Psoas muscle (tissue), 7 donors: ENCODE measurements at regions not wholly inside any gene's neighbourhood (a gene's known extent, or its start where the extent isn't known, plus 50 kb on each side); places are given as distances from the start of the nearest gene placed in this dataset.
"Not testable (repeated sequence)": the region's sequence is repeated elsewhere in the genome, so short reads cannot be mapped to it uniquely, and the experiment has no call there.

ENCODE experiments used
- ATAC-seq, 4 donors: fragments of 200-7000 bp; cut with Tn5 transposase; one replicate each; pipeline ENCODE4 v1.9.1; 2020; ENCODE audit warnings: moderate library complexity in 3 of 4, mild to moderate bottlenecking in 2 of 4
- DNase-seq, 2 donors: peaks; one replicate each; pipeline ENCODE4 v3.0.0-alpha.2; 2020
- H3K27ac ChIP-seq: fragments of 200-600 bp; one replicate; pipeline ENCODE4 v1.8.0; 2022
- H3K27me3 ChIP-seq, 3 donors: fragments of 200-600 bp in 1 of 3; one replicate each; pipeline versions ENCODE4 v1.6.1 to v1.8.0; 2013 to 2022; ENCODE audit warnings: low read length in 2 of 3, mild to moderate bottlenecking in 2 of 3, moderate library complexity in 1 of 3; ENCODE audit not compliant: insufficient read depth in 3 of 3
- H3K36me3 ChIP-seq, 2 donors: fragments of 200-600 bp in 1 of 2; one replicate each; pipeline versions ENCODE4 v1.6.1 to v1.8.0; 2013 to 2022; ENCODE audit warnings: low read depth in 1 of 2, mild to moderate bottlenecking in 1 of 2, moderate library complexity in 1 of 2; ENCODE audit not compliant: insufficient read depth in 1 of 2
- H3K4me1 ChIP-seq: fragments of 200-600 bp; one replicate; pipeline ENCODE4 v1.8.0; 2022
- H3K4me3 ChIP-seq: fragments of 200-600 bp; one replicate; pipeline ENCODE4 v1.8.0; 2022; ENCODE audit warnings: mild to moderate bottlenecking
- H3K9me3 ChIP-seq: fragments of 200-600 bp; one replicate; pipeline ENCODE4 v1.8.0; 2022
- CTCF ChIP-seq: fragments of 200-600 bp; IDR thresholded peaks from one replicate; pipeline ENCODE4 v1.8.0; 2022; ENCODE audit warnings: antibody characterized with exemption
- WGBS, 3 donors: extraction: QIAGEN DNeasy Blood & Tissue Kit; methylation state at CpG; one replicate each; pipeline versions ENCODE4 v1.1.6 to v1.1.7; 2013; 5-methylcytosine and 5-hydroxymethylcytosine counted together
- intact Hi-C, 2 donors: fragments of 100-400 bp; cut with DNase I; formaldehyde crosslinking; loops; one replicate each; pipeline versions ENCODE4 v1.11.0 to v1.14.2; 2022
- donor health status: healthy with polysubstance abuse.
- donor health status: DM: no; HTN: no; CAD: no; lungs with moderate emphysema.
- donor health status: Bipolar disorder and iron deficiency.
- donor health status: healthy.
- donor health status: DM: yes; HTN: yes; CAD: no.
- donor health status: DM: no; HTN: no; CAD: no.
- donor health status: DM: yes; HTN: yes; CAD: no.

GRCh38 chr4:8976466-8977128 lies 105.0 kb upstream of the HMX1 start:
- ATAC-seq, H3K4me3 ChIP-seq, H3K4me1 ChIP-seq, H3K36me3 ChIP-seq, intact Hi-C loops, DNase-seq, H3K27ac ChIP-seq, H3K27me3 ChIP-seq, H3K9me3 ChIP-seq: not testable (repeated sequence)
- 80 to 82% (median 80%) methylated on average over 24 of the region's 24 CpGs for WGBS, 3 donors

- H3K27me3 ChIP-seq, DNase-seq, intact Hi-C loops, ATAC-seq, H3K36me3 ChIP-seq, H3K27ac ChIP-seq, H3K4me3 ChIP-seq, H3K9me3 ChIP-seq, H3K4me1 ChIP-seq: not testable (repeated sequence)
- 88 to 90% (median 90%) methylated on average over 7 of the region's 7 CpGs for WGBS, 3 donors
Observed at GRCh38 chr4:8972635-8973034, 101.0 kb upstream of the HMX1 start.

- peaks cover 0 to 14% (median 3%) of the 10 kb centered on the region in 3 donors for H3K27me3 ChIP-seq
- intact Hi-C loops, H3K36me3 ChIP-seq, H3K27ac ChIP-seq, DNase-seq, ATAC-seq, H3K4me1 ChIP-seq, H3K9me3 ChIP-seq, H3K4me3 ChIP-seq: not testable (repeated sequence)
- 85 to 88% (median 88%) methylated on average over 15 of the region's 15 CpGs for WGBS, 3 donors
Observed at GRCh38 chr4:8965896-8966295, 94.3 kb upstream of the HMX1 start.

- H3K27ac ChIP-seq, H3K36me3 ChIP-seq, DNase-seq, ATAC-seq, H3K4me1 ChIP-seq, H3K4me3 ChIP-seq, H3K9me3 ChIP-seq, intact Hi-C loops: not testable (repeated sequence)
- WGBS, 3 donors, result 3 to 6% (median 3%) methylated on average over 30 to 40 of the region's 40 CpGs
- peaks cover 0 to 14% (median 3%) of the 10 kb centered on the region in 3 donors for H3K27me3 ChIP-seq
Observed at GRCh38 chr4:8964201-8964788, 92.7 kb upstream of the HMX1 start.

- ATAC-seq, H3K9me3 ChIP-seq, H3K4me3 ChIP-seq, H3K36me3 ChIP-seq, H3K27ac ChIP-seq, DNase-seq, intact Hi-C loops, H3K4me1 ChIP-seq: not testable (repeated sequence)
- 1 to 3% (median 2%) methylated on average over 17 to 40 of the region's 41 CpGs for WGBS, 3 donors
- H3K27me3 ChIP-seq, result peaks cover 0 to 14% (median 3%) of the 10 kb centered on the region in 3 donors
Observed at GRCh38 chr4:8963533-8963932, 91.9 kb upstream of the HMX1 start.

GRCh38 chr4:8961343-8961742 lies 89.7 kb upstream of the HMX1 start:
- ATAC-seq, H3K4me1 ChIP-seq, H3K27ac ChIP-seq, H3K9me3 ChIP-seq, intact Hi-C loops, H3K4me3 ChIP-seq, DNase-seq, H3K36me3 ChIP-seq: not testable (repeated sequence)
- TF ChIP-seq CTCF, result peak; percentile 6
- H3K27me3 ChIP-seq, result peaks cover 0 to 14% (median 3%) of the 10 kb centered on the region in 3 donors
- 7 to 21% (median 7%) methylated on average over 9 to 11 of the region's 11 CpGs for WGBS, 3 donors

- intact Hi-C loops, ATAC-seq: not testable (repeated sequence)
Observed at GRCh38 chr4:8959471-8959870, 87.8 kb upstream of the HMX1 start.

GRCh38 chr4:8954001-8954400 lies 82.4 kb upstream of the HMX1 start:
- H3K36me3 ChIP-seq, intact Hi-C loops, H3K27me3 ChIP-seq, H3K4me3 ChIP-seq, H3K9me3 ChIP-seq, DNase-seq, ATAC-seq, H3K4me1 ChIP-seq, H3K27ac ChIP-seq: not testable (repeated sequence)
- 84 to 90% (median 88%) methylated on average over 16 of the region's 16 CpGs for WGBS, 3 donors

More at GRCh38 chr4:8959471-8959870, 87.8 kb upstream of the HMX1 start:
- H3K27ac ChIP-seq, H3K4me3 ChIP-seq, DNase-seq, H3K36me3 ChIP-seq, H3K4me1 ChIP-seq, H3K9me3 ChIP-seq: not testable (repeated sequence)
- WGBS, 3 donors, result 62 to 78% (median 64%) methylated on average over 15 to 18 of the region's 18 CpGs
- H3K27me3 ChIP-seq, result peaks cover 0 to 12% (median 2%) of the 10 kb centered on the region in 3 donors

- H3K9me3 ChIP-seq, H3K36me3 ChIP-seq, ATAC-seq, H3K4me1 ChIP-seq, intact Hi-C loops, H3K4me3 ChIP-seq, H3K27me3 ChIP-seq, H3K27ac ChIP-seq, DNase-seq: not testable (repeated sequence)
- WGBS, 3 donors, result 84 to 87% (median 86%) methylated on average over 12 of the region's 12 CpGs
Observed at GRCh38 chr4:8952791-8953190, 81.2 kb upstream of the HMX1 start.

- DNase-seq, H3K4me1 ChIP-seq, H3K27ac ChIP-seq, H3K4me3 ChIP-seq, ATAC-seq, H3K27me3 ChIP-seq, H3K9me3 ChIP-seq, H3K36me3 ChIP-seq, intact Hi-C loops: not testable (repeated sequence)
- WGBS, 3 donors, result 77 to 82% (median 78%) methylated on average over 13 of the region's 13 CpGs
Observed at GRCh38 chr4:8952109-8952508, 80.5 kb upstream of the HMX1 start.
